ENCODE measurements at regions not wholly inside any gene's neighbourhood (a gene's known extent, or its start where the extent isn't known, plus 50 kb on each side); places are given as distances from the start of the nearest gene placed in this dataset.

DNA sequence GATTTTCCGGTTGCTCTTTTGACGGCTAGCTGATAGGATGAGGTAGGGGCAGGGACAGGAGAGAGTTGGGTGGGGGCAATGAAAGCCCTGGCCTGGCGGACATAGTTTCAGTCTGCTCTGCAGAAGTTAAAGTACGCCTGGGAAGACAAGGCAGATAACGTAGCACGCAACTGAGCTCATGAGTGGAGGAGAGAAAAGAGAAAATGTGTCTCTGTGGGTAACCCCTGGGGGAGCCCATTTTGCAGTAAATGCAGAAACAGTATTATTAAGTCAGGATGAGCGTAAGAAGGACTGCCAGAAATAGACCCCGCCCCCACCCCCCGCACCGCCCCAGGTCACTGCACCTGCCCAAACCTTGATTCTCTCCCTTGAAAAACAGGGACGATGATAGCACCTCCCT lies 51.7 kb upstream of the TARBP1 start:
- DNase-seq = no peak
- H3K4me1 ChIP-seq (ENCODE audit: control insufficient read depth in 1 of 2, insufficient read depth in 2 of 2, low read length in 2 of 2) = peaks cover 56 to 62% of the 10 kb centered on the region in 2 donors
- H3K79me2 ChIP-seq (ENCODE audit: insufficient read depth, low read length) = no peaks in the 10 kb centered on the region
- peak overlapping the region in 5 of 7 donors; percentile 61 to 100 (median 70) for H3K27ac Mint-ChIP-seq
- WGBS (ENCODE audit: insufficient coverage) = 100% methylated on average over 5 of the region's 11 CpGs
- H4K20me1 ChIP-seq (ENCODE audit: insufficient read depth, low read length) = no peaks in the 10 kb centered on the region
- no peak overlapping the region for H3K4me3 ChIP-seq (replicated peaks in 1 of 3; ENCODE audit: low read depth in 2 of 3, low read length in 3 of 3)
- H3K4me1 Mint-ChIP-seq = peaks cover 63% of the 10 kb centered on the region
- H3K27me3 Mint-ChIP-seq (ENCODE audit: low read depth in 3 of 3) = peaks cover 2% of the 10 kb centered on the region in 3 donors
- TF ChIP-seq, protein P1, sequence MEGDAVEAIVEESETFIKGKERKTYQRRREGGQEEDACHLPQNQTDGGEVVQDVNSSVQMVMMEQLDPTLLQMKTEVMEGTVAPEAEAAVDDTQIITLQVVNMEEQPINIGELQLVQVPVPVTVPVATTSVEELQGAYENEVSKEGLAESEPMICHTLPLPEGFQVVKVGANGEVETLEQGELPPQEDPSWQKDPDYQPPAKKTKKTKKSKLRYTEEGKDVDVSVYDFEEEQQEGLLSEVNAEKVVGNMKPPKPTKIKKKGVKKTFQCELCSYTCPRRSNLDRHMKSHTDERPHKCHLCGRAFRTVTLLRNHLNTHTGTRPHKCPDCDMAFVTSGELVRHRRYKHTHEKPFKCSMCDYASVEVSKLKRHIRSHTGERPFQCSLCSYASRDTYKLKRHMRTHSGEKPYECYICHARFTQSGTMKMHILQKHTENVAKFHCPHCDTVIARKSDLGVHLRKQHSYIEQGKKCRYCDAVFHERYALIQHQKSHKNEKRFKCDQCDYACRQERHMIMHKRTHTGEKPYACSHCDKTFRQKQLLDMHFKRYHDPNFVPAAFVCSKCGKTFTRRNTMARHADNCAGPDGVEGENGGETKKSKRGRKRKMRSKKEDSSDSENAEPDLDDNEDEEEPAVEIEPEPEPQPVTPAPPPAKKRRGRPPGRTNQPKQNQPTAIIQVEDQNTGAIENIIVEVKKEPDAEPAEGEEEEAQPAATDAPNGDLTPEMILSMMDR (IDR thresholded peaks at IDR 0.05) = no peak
- H3K27ac ChIP-seq (ENCODE audit: low read depth in 1 of 2, low read length in 2 of 2) = no peak overlapping the region
- no peak overlapping the region for H3K4me3 Mint-ChIP-seq
- no peaks in the 10 kb centered on the region for H3K9me3 Mint-ChIP-seq
- H3K9me3 ChIP-seq (replicated peaks in 1 of 2; ENCODE audit: control insufficient read depth in 1 of 2, insufficient read depth in 1 of 2, low read length in 2 of 2) = no peaks in the 10 kb centered on the region
- H3K4me2 ChIP-seq (replicated peaks; ENCODE audit: extremely low read depth, low read length, poor library complexity, severe bottlenecking) = no peak overlapping the region
- H3K9ac ChIP-seq (ENCODE audit: insufficient read depth, low read length, poor library complexity, severe bottlenecking) = no peak overlapping the region
- peaks cover 3 to 4% of the 10 kb centered on the region in 2 donors for H3K36me3 Mint-ChIP-seq
- H3K27me3 ChIP-seq (ENCODE audit: control insufficient read depth in 2 of 2, insufficient read depth in 2 of 2, low read length in 2 of 2) = no peaks in the 10 kb centered on the region
- H2AFZ ChIP-seq (ENCODE audit: insufficient read depth, low read depth, low read length, poor library complexity, severe bottlenecking) = no peak overlapping the region
- no peaks in the 10 kb centered on the region for H3K36me3 ChIP-seq (replicated peaks in 1 of 2; ENCODE audit: control insufficient read depth in 1 of 2, insufficient read depth in 2 of 2, low read length in 2 of 2)
- intact Hi-C loops (cut with micrococcal nuclease) = loop anchor here in 1 of 2 donors (5.0 kb wide), 1 partner anchor 33 kb away; no protein-coding TSS in a partner anchor

DNA sequence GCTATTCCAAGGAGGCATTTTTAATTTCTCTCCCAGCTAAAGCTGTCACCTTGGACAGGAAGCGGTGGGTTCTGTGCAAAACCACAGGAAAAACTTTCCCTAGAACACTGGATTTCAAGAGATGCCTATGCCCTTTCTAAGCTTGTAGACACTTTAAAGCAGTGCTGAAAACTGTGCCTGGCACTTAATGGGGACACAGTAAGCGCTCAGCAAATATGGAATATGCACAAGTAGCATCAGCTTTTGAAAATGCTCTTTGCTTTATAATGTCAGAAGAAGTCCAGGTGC lies 50.9 kb upstream of the TARBP1 start:
- Histone ChIP-seq H3K9me3 (replicated peaks in 1 of 2; ENCODE audit: control insufficient read depth in 1 of 2, insufficient read depth in 1 of 2, low read length in 2 of 2) (no peaks in the 10 kb centered on the region), H3K4me1 (ENCODE audit: control insufficient read depth in 1 of 2, insufficient read depth in 2 of 2, low read length in 2 of 2) (peaks cover 64 to 70% of the 10 kb centered on the region in 2 donors)
- peaks cover 2% of the 10 kb centered on the region in 3 donors for H3K27me3 Mint-ChIP-seq (ENCODE audit: low read depth in 3 of 3)

More for the DNA sequence above, 50.9 kb upstream of the TARBP1 start:
- no peak overlapping the region for H3K9ac ChIP-seq (ENCODE audit: insufficient read depth, low read length, poor library complexity, severe bottlenecking)
- H3K4me1 Mint-ChIP-seq = peaks cover 71% of the 10 kb centered on the region
- no peaks in the 10 kb centered on the region for H3K36me3 ChIP-seq (replicated peaks in 1 of 2; ENCODE audit: control insufficient read depth in 1 of 2, insufficient read depth in 2 of 2, low read length in 2 of 2)
- H3K27ac Mint-ChIP-seq = peak overlapping the region in 1 of 7 donors; percentile 46
- H3K27ac ChIP-seq (ENCODE audit: low read depth in 1 of 2, low read length in 2 of 2) = peak overlapping the region in 1 of 2 donors; percentile 36
- no peak for DNase-seq
- TF ChIP-seq, protein P1 (IDR thresholded peaks at IDR 0.05) = no peak
- WGBS (ENCODE audit: insufficient coverage) = 50% methylated on average over 2 of the region's 2 CpGs
- no peak overlapping the region for H3K4me2 ChIP-seq (replicated peaks; ENCODE audit: extremely low read depth, low read length, poor library complexity, severe bottlenecking)
- no peaks in the 10 kb centered on the region for H4K20me1 ChIP-seq (ENCODE audit: insufficient read depth, low read length)
- peaks cover 3 to 4% of the 10 kb centered on the region in 2 donors for H3K36me3 Mint-ChIP-seq
- no peak overlapping the region for H3K4me3 Mint-ChIP-seq
- H2AFZ ChIP-seq (ENCODE audit: insufficient read depth, low read depth, low read length, poor library complexity, severe bottlenecking) = no peak overlapping the region
- H3K9me3 Mint-ChIP-seq = no peaks in the 10 kb centered on the region
- H3K4me3 ChIP-seq (replicated peaks in 1 of 3; ENCODE audit: low read depth in 2 of 3, low read length in 3 of 3) = no peak overlapping the region
- intact Hi-C loops (cut with micrococcal nuclease) = loop anchor here in 1 of 2 donors (5.0 kb wide), 1 partner anchor 33 kb away; no protein-coding TSS in a partner anchor
- H3K27me3 ChIP-seq (ENCODE audit: control insufficient read depth in 2 of 2, insufficient read depth in 2 of 2, low read length in 2 of 2) = no peaks in the 10 kb centered on the region
- no peaks in the 10 kb centered on the region for H3K79me2 ChIP-seq (ENCODE audit: insufficient read depth, low read length)
